SK-N-SH treated with all-trans-retinoic acid at 6 μM for 48 hours (cell line): ENCODE measurements at regions not wholly inside any gene's neighbourhood (a gene's known extent, or its start where the extent isn't known, plus 50 kb on each side); places are given as distances from the start of the nearest gene placed in this dataset.

Experiments
- ATAC-seq: fragments of 200-7000 bp; cut with Tn5 transposase; 3 replicates; pipeline ENCODE4 v1.9.1; 2020; ENCODE audit warnings: mild to moderate bottlenecking, moderate library complexity
- ARNTL ChIP-seq: fragments of 450-650 bp; formaldehyde crosslinking; IDR thresholded peaks from 2 replicates; pipeline ENCODE4 v1.5.0; 2020; ENCODE audit warnings: low read depth, mild to moderate bottlenecking, moderate library complexity, borderline replicate concordance
- BACH2 ChIP-seq: fragments of 250-450 bp; sonication (Bioruptor Pico); IDR thresholded peaks from 2 replicates; pipeline ENCODE4 v1.9.0; 2021; ENCODE audit warnings: mild to moderate bottlenecking, borderline replicate concordance
- CREB5 ChIP-seq: fragments of 250-450 bp; sonication (Bioruptor Pico); IDR thresholded peaks from 2 replicates; pipeline ENCODE4 v1.5.1; 2020; ENCODE audit warnings: low read depth, mild to moderate bottlenecking, moderate library complexity
- CSDC2 ChIP-seq: fragments of 250-450 bp; sonication (Bioruptor Pico); IDR thresholded peaks from 2 replicates; pipeline ENCODE4 v1.5.0; 2020; ENCODE audit warnings: mild to moderate bottlenecking, moderate library complexity
- CSRNP3 ChIP-seq: fragments of 250-450 bp; sonication (Bioruptor Pico); IDR thresholded peaks from 2 replicates; pipeline ENCODE4 v1.5.1; 2021; ENCODE audit warnings: mild to moderate bottlenecking, moderate library complexity
- ESRRG ChIP-seq: fragments of 250-450 bp; sonication (Bioruptor Pico); IDR thresholded peaks from 2 replicates; pipeline ENCODE4 v1.6.1; 2021; ENCODE audit warnings: mild to moderate bottlenecking
- GLIS3 ChIP-seq: fragments of 250-450 bp; sonication (Bioruptor Pico); IDR thresholded peaks from 2 replicates; pipeline ENCODE4 v1.5.0; 2020; ENCODE audit warnings: mild to moderate bottlenecking, moderate library complexity
- ISL1 ChIP-seq: fragments of 250-450 bp; sonication (Bioruptor Pico); IDR thresholded peaks from 2 replicates; pipeline ENCODE4 v2.1.2; 2022; ENCODE audit warnings: mild to moderate bottlenecking, moderate library complexity
- OSR1 ChIP-seq: fragments of 250-450 bp; sonication (Bioruptor Pico); IDR thresholded peaks from 2 replicates; pipeline ENCODE4 v1.8.0; 2022; ENCODE audit warnings: moderate library complexity, mild to moderate bottlenecking, inconsistent platforms
- PATZ1 ChIP-seq: fragments of 250-450 bp; sonication (Bioruptor Pico); IDR thresholded peaks from 2 replicates; pipeline ENCODE4 v1.8.0; 2020; ENCODE audit warnings: mild to moderate bottlenecking, moderate library complexity, borderline replicate concordance
- POU6F1 ChIP-seq: fragments of 250-450 bp; sonication (Bioruptor Pico); IDR thresholded peaks from 2 replicates; pipeline ENCODE4 v1.8.0; 2021; ENCODE audit warnings: low read depth, mild to moderate bottlenecking, moderate library complexity, borderline replicate concordance
- PPARA ChIP-seq: fragments of 250-450 bp; sonication (Bioruptor Pico); IDR thresholded peaks from 2 replicates; pipeline ENCODE4 v1.5.0; 2020; ENCODE audit warnings: mild to moderate bottlenecking, borderline replicate concordance
- RARB ChIP-seq: fragments of 250-450 bp; sonication (Bioruptor Pico); IDR thresholded peaks from 2 replicates; pipeline ENCODE4 v1.8.0; 2021; ENCODE audit warnings: mild to moderate bottlenecking, moderate library complexity
- SNAI2 ChIP-seq: fragments of 250-450 bp; sonication (Bioruptor Pico); IDR thresholded peaks from 2 replicates; pipeline ENCODE4 v1.5.0; 2020; ENCODE audit warnings: mild to moderate bottlenecking, moderate library complexity
- TCF4 ChIP-seq: fragments of 250-450 bp; sonication (Bioruptor Pico); IDR thresholded peaks from 2 replicates; pipeline ENCODE4 v1.8.0; 2021; ENCODE audit warnings: mild to moderate bottlenecking, moderate library complexity, borderline replicate concordance
- TOX ChIP-seq: fragments of 250-450 bp; sonication (Bioruptor Pico); IDR thresholded peaks from 2 replicates; pipeline ENCODE4 v1.8.0; 2021; ENCODE audit warnings: mild to moderate bottlenecking, moderate library complexity, borderline replicate concordance
- ZC3H10 ChIP-seq: fragments of 250-450 bp; sonication (Bioruptor Pico); IDR thresholded peaks from 2 replicates; pipeline ENCODE4 v1.5.1; 2021; ENCODE audit warnings: mild to moderate bottlenecking, moderate library complexity
- ZFP3 ChIP-seq: fragments of 250-450 bp; sonication (Bioruptor Pico); IDR thresholded peaks from 2 replicates; pipeline ENCODE4 v1.5.0; 2020; ENCODE audit warnings: mild to moderate bottlenecking, moderate library complexity
- ZFP30 ChIP-seq: fragments of 450-650 bp; formaldehyde crosslinking; IDR thresholded peaks from 2 replicates; pipeline ENCODE4 v1.5.0; 2022; ENCODE audit warnings: mild to moderate bottlenecking, moderate library complexity
- ZNF565 ChIP-seq: fragments of 450-650 bp; formaldehyde crosslinking; conservative IDR thresholded peaks from 2 replicates; pipeline ENCODE4 v1.5.0; 2020; ENCODE audit warnings: low read depth, mild to moderate bottlenecking, moderate library complexity
- ZNF70 ChIP-seq: fragments of 450-650 bp; formaldehyde crosslinking; IDR thresholded peaks from 2 replicates; pipeline ENCODE4 v1.5.0; 2020; ENCODE audit warnings: mild to moderate bottlenecking, moderate library complexity
- ZNF8 ChIP-seq: fragments of 450-650 bp; formaldehyde crosslinking; IDR thresholded peaks from 2 replicates; pipeline ENCODE4 v1.5.0; 2020; ENCODE audit warnings: mild to moderate bottlenecking, moderate library complexity
- TF ChIP-seq, protein P1 (sequence below): fragments of 250-450 bp; sonication (Bioruptor Pico); IDR thresholded peaks from 2 replicates; pipeline ENCODE4 v1.5.0; 2020; ENCODE audit warnings: mild to moderate bottlenecking, moderate library complexity

- TF ChIP-seq ARNTL, result no peak
- TF ChIP-seq BACH2 (CRISPR knock-in tag), result no peak
These were observed 253.6 kb upstream of the NPVF start (continued) for GRCh38 chr7:25481891-25482290.

DNA sequence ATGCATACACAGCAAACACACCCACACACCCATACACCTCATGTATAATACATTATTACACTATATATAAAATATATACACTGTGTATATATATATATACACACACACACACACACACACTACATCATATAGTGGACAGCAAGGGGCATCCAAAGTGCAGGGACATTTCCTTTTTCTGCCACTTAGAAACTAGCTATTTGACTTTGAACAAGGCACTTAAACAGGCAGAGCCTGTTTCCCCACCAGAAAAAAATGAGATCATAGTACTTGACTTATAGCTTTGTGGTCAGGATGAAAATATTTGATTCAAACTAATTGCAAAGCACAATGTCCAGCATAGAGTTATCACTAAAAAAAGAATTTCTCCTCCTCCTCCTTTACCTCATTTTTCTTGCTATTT lies 254.3 kb upstream of the NPVF start:
- TF ChIP-seq POU6F1, result no peak
- no peak for TF ChIP-seq ZFP3
- no peak for TF ChIP-seq ZNF565 (CRISPR knock-in tag)
- no peak for TF ChIP-seq GLIS3 (CRISPR knock-in tag)
- no peak for TF ChIP-seq PATZ1 (CRISPR knock-in tag)
- no peak for TF ChIP-seq TCF4 (CRISPR knock-in tag)
- TF ChIP-seq CSRNP3 (CRISPR knock-in tag), result no peak
- no peak for TF ChIP-seq RARB (CRISPR knock-in tag)
- no peak for TF ChIP-seq SNAI2
- TF ChIP-seq ZC3H10 (CRISPR knock-in tag), result no peak
- TF ChIP-seq, protein P1, sequence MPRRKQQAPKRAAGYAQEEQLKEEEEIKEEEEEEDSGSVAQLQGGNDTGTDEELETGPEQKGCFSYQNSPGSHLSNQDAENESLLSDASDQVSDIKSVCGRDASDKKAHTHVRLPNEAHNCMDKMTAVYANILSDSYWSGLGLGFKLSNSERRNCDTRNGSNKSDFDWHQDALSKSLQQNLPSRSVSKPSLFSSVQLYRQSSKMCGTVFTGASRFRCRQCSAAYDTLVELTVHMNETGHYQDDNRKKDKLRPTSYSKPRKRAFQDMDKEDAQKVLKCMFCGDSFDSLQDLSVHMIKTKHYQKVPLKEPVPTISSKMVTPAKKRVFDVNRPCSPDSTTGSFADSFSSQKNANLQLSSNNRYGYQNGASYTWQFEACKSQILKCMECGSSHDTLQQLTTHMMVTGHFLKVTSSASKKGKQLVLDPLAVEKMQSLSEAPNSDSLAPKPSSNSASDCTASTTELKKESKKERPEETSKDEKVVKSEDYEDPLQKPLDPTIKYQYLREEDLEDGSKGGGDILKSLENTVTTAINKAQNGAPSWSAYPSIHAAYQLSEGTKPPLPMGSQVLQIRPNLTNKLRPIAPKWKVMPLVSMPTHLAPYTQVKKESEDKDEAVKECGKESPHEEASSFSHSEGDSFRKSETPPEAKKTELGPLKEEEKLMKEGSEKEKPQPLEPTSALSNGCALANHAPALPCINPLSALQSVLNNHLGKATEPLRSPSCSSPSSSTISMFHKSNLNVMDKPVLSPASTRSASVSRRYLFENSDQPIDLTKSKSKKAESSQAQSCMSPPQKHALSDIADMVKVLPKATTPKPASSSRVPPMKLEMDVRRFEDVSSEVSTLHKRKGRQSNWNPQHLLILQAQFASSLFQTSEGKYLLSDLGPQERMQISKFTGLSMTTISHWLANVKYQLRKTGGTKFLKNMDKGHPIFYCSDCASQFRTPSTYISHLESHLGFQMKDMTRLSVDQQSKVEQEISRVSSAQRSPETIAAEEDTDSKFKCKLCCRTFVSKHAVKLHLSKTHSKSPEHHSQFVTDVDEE (CRISPR knock-in tag), result no peak
- TF ChIP-seq CSDC2 (CRISPR knock-in tag), result no peak
- TF ChIP-seq ZNF8 (CRISPR knock-in tag), result no peak
- TF ChIP-seq PPARA (CRISPR knock-in tag), result no peak
- TF ChIP-seq ESRRG, result no peak
- TF ChIP-seq CREB5 (CRISPR knock-in tag), result no peak
- no peak for TF ChIP-seq ZNF70 (CRISPR knock-in tag)
- TF ChIP-seq OSR1 (CRISPR knock-in tag), result no peak
- TF ChIP-seq BACH2 (CRISPR knock-in tag), result no peak
- no peak for TF ChIP-seq ZFP30 (CRISPR knock-in tag)
- ATAC-seq, result no peak

GRCh38 chr7:25485026-25485425 lies 256.7 kb upstream of the NPVF start:
- ATAC-seq, result no peak
- no peak for TF ChIP-seq BACH2 (CRISPR knock-in tag)
- no peak for TF ChIP-seq CSDC2 (CRISPR knock-in tag)
- TF ChIP-seq ISL1 (CRISPR knock-in tag), result no peak
- TF ChIP-seq CREB5 (CRISPR knock-in tag), result no peak
- no peak for TF ChIP-seq ARNTL
- no peak for TF ChIP-seq GLIS3 (CRISPR knock-in tag)
- TF ChIP-seq OSR1 (CRISPR knock-in tag), result no peak
- no peak for TF ChIP-seq TOX (CRISPR knock-in tag)
- no peak for TF ChIP-seq ZNF70 (CRISPR knock-in tag)
- no peak for TF ChIP-seq POU6F1
- TF ChIP-seq, all 23 proteins: peak for 0
